ENCODE measurements at regions not wholly inside any gene's neighbourhood (a gene's known extent, or its start where the extent isn't known, plus 50 kb on each side); places are given as distances from the start of the nearest gene placed in this dataset.

GRCh38 chr4:104693601-104694201 is 199.0 kb upstream of the CXXC4 start:
- peak; percentile 69 for TF ChIP-seq CTCF (IDR thresholded peaks at IDR 0.05)

- no peak for TF ChIP-seq CTCF (IDR thresholded peaks at IDR 0.05)
These were observed 221.9 kb upstream of the CXXC4 start for GRCh38 chr4:104716584-104716983.

- no peak for TF ChIP-seq CTCF (IDR thresholded peaks at IDR 0.05)
These were observed 225.0 kb upstream of the CXXC4 start for GRCh38 chr4:104719539-104720230.

GRCh38 chr4:104722467-104722866 is 227.8 kb upstream of the CXXC4 start:
- TF ChIP-seq CTCF (IDR thresholded peaks at IDR 0.05): no peak

GRCh38 chr4:104726002-104726401 is 231.3 kb upstream of the CXXC4 start:
- no peak for TF ChIP-seq CTCF (IDR thresholded peaks at IDR 0.05)

GRCh38 chr4:104727643-104728042 is 232.9 kb upstream of the CXXC4 start:
- TF ChIP-seq CTCF (IDR thresholded peaks at IDR 0.05): no peak

- no peak for TF ChIP-seq CTCF (IDR thresholded peaks at IDR 0.05)
These were observed 233.9 kb upstream of the CXXC4 start for GRCh38 chr4:104728380-104729122.
